Type B pancreatic cell (in vitro differentiated cells): ENCODE measurements at regions not wholly inside any gene's neighbourhood (a gene's known extent, or its start where the extent isn't known, plus 50 kb on each side); places are given as distances from the start of the nearest gene placed in this dataset.

Experiments used
- DNase-seq: peaks from one replicate; pipeline ENCODE4 v3.0.0; 2021; ENCODE audit warnings: mixed read lengths; ENCODE audit not compliant: unreplicated experiment; ENCODE audit errors: extremely low spot score
- H3K27ac Mint-ChIP-seq: 2 replicates; pipeline ENCODE4 v1.8.0; 2021; ENCODE audit warnings: mild to moderate bottlenecking, mixed read lengths
- H3K27me3 Mint-ChIP-seq: 2 replicates; pipeline ENCODE4 v1.8.0; 2021; ENCODE audit warnings: mixed read lengths
- H3K36me3 Mint-ChIP-seq: 2 replicates; pipeline ENCODE4 v1.8.0; 2021; ENCODE audit warnings: mixed read lengths
- H3K4me1 Mint-ChIP-seq: one replicate; pipeline ENCODE4 v1.8.0; 2021; ENCODE audit warnings: mixed read lengths; ENCODE audit not compliant: unreplicated experiment
- H3K4me3 Mint-ChIP-seq: 2 replicates; pipeline ENCODE4 v1.8.0; 2021; ENCODE audit warnings: mild to moderate bottlenecking, mixed read lengths
- H3K9me3 Mint-ChIP-seq: 2 replicates; pipeline ENCODE4 v1.8.0; 2021; ENCODE audit warnings: mixed read lengths
- CTCF ChIP-seq: fragments of 200-600 bp; sonication (generic); conservative IDR thresholded peaks from 2 replicates; pipeline ENCODE4 v1.5.0; 2021; ENCODE audit warnings: antibody characterized with exemption, mild to moderate bottlenecking

GRCh38 chr1:29642519-29642918, 406.2 kb downstream of the PTPRU start:
- DNase-seq = no peak
- Mint-ChIP-seq H3K27me3 (peaks cover 11% of the 10 kb centered on the region), H3K9me3 (no peaks in the 10 kb centered on the region), H3K27ac (no peak overlapping the region), H3K4me3 (no peak overlapping the region), H3K36me3 (no peaks in the 10 kb centered on the region), H3K4me1 (peaks cover 4% of the 10 kb centered on the region)
- TF ChIP-seq CTCF = no peak

GRCh38 chr1:29641921-29642320, 405.6 kb downstream of the PTPRU start:
- DNase-seq = peak; percentile 37
- Mint-ChIP-seq H3K4me3 (no peak overlapping the region), H3K9me3 (no peaks in the 10 kb centered on the region), H3K36me3 (no peaks in the 10 kb centered on the region), H3K27me3 (peaks cover 9% of the 10 kb centered on the region), H3K4me1 (peaks cover 4% of the 10 kb centered on the region), H3K27ac (no peak overlapping the region)
- no peak for TF ChIP-seq CTCF

- H3K4me3 Mint-ChIP-seq = no peak overlapping the region
- DNase-seq = peak; percentile 27
- no peak for TF ChIP-seq CTCF
- H3K9me3 Mint-ChIP-seq = no peaks in the 10 kb centered on the region
- H3K36me3 Mint-ChIP-seq = no peaks in the 10 kb centered on the region
- peaks cover 8% of the 10 kb centered on the region for H3K27me3 Mint-ChIP-seq
- H3K4me1 Mint-ChIP-seq = peaks cover 4% of the 10 kb centered on the region
- H3K27ac Mint-ChIP-seq = no peak overlapping the region
Measured at GRCh38 chr1:29640428-29640785, 404.1 kb downstream of the PTPRU start.

- TF ChIP-seq CTCF = no peak
- Mint-ChIP-seq H3K4me1 (no peaks in the 10 kb centered on the region), H3K4me3 (no peak overlapping the region), H3K36me3 (no peaks in the 10 kb centered on the region), H3K27ac (no peak overlapping the region), H3K9me3 (no peaks in the 10 kb centered on the region), H3K27me3 (peaks cover 2% of the 10 kb centered on the region)
- DNase-seq = peak; percentile 50
Measured at GRCh38 chr1:29639741-29640427, 403.6 kb downstream of the PTPRU start.

- no peak overlapping the region for H3K27ac Mint-ChIP-seq
Measured at GRCh38 chr1:29639156-29639736, 402.9 kb downstream of the PTPRU start.

More at GRCh38 chr1:29639156-29639736, 402.9 kb downstream of the PTPRU start:
- no peak for TF ChIP-seq CTCF
- no peak for DNase-seq
- H3K36me3 Mint-ChIP-seq = no peaks in the 10 kb centered on the region
- H3K27me3 Mint-ChIP-seq = no peaks in the 10 kb centered on the region
- no peaks in the 10 kb centered on the region for H3K9me3 Mint-ChIP-seq
- H3K4me3 Mint-ChIP-seq = no peak overlapping the region
- peaks cover under 1% of the 10 kb centered on the region for H3K4me1 Mint-ChIP-seq
